ENCODE measurements at regions not wholly inside any gene's neighbourhood (a gene's known extent, or its start where the extent isn't known, plus 50 kb on each side); places are given as distances from the start of the nearest gene placed in this dataset.
"Not testable (repeated sequence)": the region's sequence is repeated elsewhere in the genome, so short reads cannot be mapped to it uniquely, and the experiment has no call there.

DNA sequence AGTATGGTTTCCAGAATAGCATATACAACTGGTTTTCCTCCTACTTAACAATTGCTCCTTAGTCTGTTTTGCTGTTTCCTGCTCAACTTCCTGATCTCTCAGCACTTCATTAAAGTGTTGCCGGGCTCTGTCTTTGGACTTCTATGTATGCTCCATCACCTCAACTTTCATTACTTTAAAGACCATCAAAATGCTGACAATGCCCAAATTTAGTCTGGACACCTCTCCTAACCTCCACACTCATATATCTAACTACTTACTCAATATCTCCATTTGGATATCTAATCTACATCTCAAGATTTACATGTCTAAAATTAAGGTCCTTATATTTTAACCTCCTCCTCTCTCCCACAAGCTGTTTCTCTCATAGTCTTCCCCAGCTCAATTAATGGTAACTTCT is 54.4 kb upstream of the LGR5 start:
- H3K27ac ChIP-seq, result no peak overlapping the region
- TF ChIP-seq ZFX (IDR thresholded peaks at IDR 0.05; ENCODE audit: borderline replicate concordance) (no peak), CTCF (IDR thresholded peaks at IDR 0.05) (no peak)

GRCh38 chr12:71376711-71377355 is 62.8 kb upstream of the LGR5 start:
- H3K27ac ChIP-seq, result not testable (repeated sequence)

GRCh38 chr12:71371122-71371521 is 68.5 kb upstream of the LGR5 start:
- TF ChIP-seq ZFX (IDR thresholded peaks at IDR 0.05; ENCODE audit: borderline replicate concordance) (no peak), CTCF (IDR thresholded peaks at IDR 0.05) (peak; percentile 46)
- H3K27ac ChIP-seq, result no peak overlapping the region

- no peak overlapping the region for H3K27ac ChIP-seq
- no peak for TF ChIP-seq CTCF (IDR thresholded peaks at IDR 0.05)
- no peak for TF ChIP-seq ZFX (IDR thresholded peaks at IDR 0.05; ENCODE audit: borderline replicate concordance)
These were observed 79.6 kb upstream of the LGR5 start for GRCh38 chr12:71360013-71360412.

DNA sequence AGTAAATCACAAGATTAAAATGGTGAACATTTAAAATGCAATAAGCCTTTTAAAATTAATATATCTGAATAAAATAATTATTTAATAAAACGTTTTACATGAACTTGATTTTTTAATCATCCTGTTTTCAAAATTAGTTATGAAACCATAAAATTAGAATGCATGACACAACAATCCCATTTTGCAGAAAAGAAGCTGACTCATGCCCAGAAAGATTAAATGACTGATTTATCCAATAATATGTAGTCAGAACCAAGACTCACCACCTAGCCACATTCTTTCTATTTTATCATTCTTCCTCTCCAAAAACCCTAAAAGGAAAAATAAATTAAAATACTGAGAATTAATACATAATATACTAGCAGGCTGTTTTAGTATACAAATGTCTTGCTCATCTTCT is 83.0 kb upstream of the LGR5 start:
- TF ChIP-seq CTCF (IDR thresholded peaks at IDR 0.05) (no peak), ZFX (IDR thresholded peaks at IDR 0.05; ENCODE audit: borderline replicate concordance) (no peak)

GRCh38 chr12:71354871-71355270 is 84.7 kb upstream of the LGR5 start:
- TF ChIP-seq ZFX (IDR thresholded peaks at IDR 0.05; ENCODE audit: borderline replicate concordance) (no peak), CTCF (IDR thresholded peaks at IDR 0.05) (no peak)
- H3K27ac ChIP-seq, result no peak overlapping the region

More for the DNA sequence above, 83.0 kb upstream of the LGR5 start:
- H3K27ac ChIP-seq, result no peak overlapping the region

- no peak for TF ChIP-seq CTCF (IDR thresholded peaks at IDR 0.05)
- no peak for TF ChIP-seq ZFX (IDR thresholded peaks at IDR 0.05; ENCODE audit: borderline replicate concordance)
- H3K27ac ChIP-seq, result no peak overlapping the region
These were observed 86.0 kb upstream of the LGR5 start for GRCh38 chr12:71353607-71354006.

DNA sequence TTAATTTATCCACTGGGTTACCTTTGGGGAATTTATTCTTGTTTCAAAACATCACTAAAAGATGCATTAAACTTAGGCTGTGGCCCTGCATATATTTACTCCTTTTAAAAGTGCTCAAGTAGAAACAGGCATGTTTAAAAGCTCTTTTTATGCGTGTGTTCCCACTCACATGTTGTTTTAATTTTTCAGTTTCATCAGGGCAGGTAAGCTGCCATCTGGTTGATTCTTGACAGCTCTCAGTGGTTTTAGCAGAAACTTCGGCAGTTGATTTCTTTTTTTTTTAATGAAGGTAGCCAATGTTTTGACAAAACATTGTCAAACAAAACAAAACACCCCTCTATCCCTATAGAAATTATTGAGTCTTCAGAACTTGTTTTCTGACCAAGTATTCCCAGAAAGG is 89.6 kb upstream of the LGR5 start:
- no peak overlapping the region for H3K27ac ChIP-seq
- TF ChIP-seq ZFX (IDR thresholded peaks at IDR 0.05; ENCODE audit: borderline replicate concordance), result no peak
- no peak for TF ChIP-seq CTCF (IDR thresholded peaks at IDR 0.05)

Data from 22Rv1 (cell line).